ENCODE measurements at regions not wholly inside any gene's neighbourhood (a gene's known extent, or its start where the extent isn't known, plus 50 kb on each side); places are given as distances from the start of the nearest gene placed in this dataset.

DNA sequence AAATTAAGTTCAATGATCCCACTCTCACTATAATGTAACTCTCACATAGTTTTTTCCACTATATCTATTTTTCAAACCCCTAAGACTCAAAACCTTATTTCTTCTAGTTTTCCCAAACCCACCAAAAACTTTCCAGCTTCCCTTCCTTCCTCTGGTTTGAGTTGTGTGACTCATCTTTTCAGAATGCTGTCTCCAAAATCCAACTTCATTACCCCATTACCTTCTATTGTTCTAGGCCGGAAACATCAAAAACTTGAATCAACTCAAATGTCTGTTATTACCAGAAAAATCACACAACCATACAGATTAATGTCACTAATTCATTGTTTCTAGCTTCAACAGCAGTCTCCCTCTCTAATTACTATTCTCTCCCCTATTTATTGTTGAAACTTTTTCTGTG is 1090.3 kb downstream of the HACE1 start:
- no peaks in the 10 kb centered on the region for H3K9me3 Mint-ChIP-seq (ENCODE audit: low read depth)
- H3K27ac Mint-ChIP-seq (ENCODE audit: unreplicated experiment) = no peak overlapping the region
- peaks cover 5% of the 10 kb centered on the region for H3K27me3 Mint-ChIP-seq (ENCODE audit: low read depth)
- H3K4me1 Mint-ChIP-seq (ENCODE audit: low read depth) = no peaks in the 10 kb centered on the region
- TF ChIP-seq, protein P1, sequence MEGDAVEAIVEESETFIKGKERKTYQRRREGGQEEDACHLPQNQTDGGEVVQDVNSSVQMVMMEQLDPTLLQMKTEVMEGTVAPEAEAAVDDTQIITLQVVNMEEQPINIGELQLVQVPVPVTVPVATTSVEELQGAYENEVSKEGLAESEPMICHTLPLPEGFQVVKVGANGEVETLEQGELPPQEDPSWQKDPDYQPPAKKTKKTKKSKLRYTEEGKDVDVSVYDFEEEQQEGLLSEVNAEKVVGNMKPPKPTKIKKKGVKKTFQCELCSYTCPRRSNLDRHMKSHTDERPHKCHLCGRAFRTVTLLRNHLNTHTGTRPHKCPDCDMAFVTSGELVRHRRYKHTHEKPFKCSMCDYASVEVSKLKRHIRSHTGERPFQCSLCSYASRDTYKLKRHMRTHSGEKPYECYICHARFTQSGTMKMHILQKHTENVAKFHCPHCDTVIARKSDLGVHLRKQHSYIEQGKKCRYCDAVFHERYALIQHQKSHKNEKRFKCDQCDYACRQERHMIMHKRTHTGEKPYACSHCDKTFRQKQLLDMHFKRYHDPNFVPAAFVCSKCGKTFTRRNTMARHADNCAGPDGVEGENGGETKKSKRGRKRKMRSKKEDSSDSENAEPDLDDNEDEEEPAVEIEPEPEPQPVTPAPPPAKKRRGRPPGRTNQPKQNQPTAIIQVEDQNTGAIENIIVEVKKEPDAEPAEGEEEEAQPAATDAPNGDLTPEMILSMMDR (IDR thresholded peaks at IDR 0.05) = no peak
- H3K4me3 Mint-ChIP-seq (ENCODE audit: unreplicated experiment) = no peak overlapping the region
- DNase-seq (ENCODE audit: low spot score) = no peak
- no peaks in the 10 kb centered on the region for H3K36me3 Mint-ChIP-seq (ENCODE audit: low read depth)

- no peak overlapping the region for H3K27ac Mint-ChIP-seq (ENCODE audit: unreplicated experiment)
- H3K4me1 Mint-ChIP-seq (ENCODE audit: low read depth) = no peaks in the 10 kb centered on the region
- DNase-seq (ENCODE audit: low spot score) = no peak
- H3K9me3 Mint-ChIP-seq (ENCODE audit: low read depth) = no peaks in the 10 kb centered on the region
- H3K36me3 Mint-ChIP-seq (ENCODE audit: low read depth) = no peaks in the 10 kb centered on the region
- H3K4me3 Mint-ChIP-seq (ENCODE audit: unreplicated experiment) = no peak overlapping the region
- H3K27me3 Mint-ChIP-seq (ENCODE audit: low read depth) = peaks cover 6% of the 10 kb centered on the region
- TF ChIP-seq, protein P1 (IDR thresholded peaks at IDR 0.05) = no peak
Measured at GRCh38 chr6:103750603-103751002, 1109.1 kb downstream of the HACE1 start.

DNA sequence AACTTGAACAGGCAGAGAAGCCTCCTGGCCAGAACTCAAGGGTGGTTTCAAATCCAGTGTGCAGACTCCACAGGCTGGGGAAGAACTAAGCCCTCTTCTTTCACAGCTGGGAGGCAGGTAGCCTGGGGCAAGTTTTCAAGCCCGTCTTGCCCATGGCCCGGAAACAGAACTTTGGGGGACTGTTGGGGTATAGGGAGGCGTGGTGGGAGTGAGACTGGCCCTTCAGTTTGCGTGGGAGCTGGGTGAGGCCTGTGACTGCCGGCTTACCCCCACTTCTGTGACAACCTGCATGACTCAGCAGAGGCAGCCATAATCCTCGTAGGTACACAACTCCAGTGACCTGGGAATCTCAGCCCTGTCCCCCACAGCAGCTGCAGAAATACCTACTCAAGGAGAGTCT is 1125.7 kb downstream of the HACE1 start:
- H3K27me3 Mint-ChIP-seq (ENCODE audit: low read depth) = peaks cover 22% of the 10 kb centered on the region
- H3K4me3 Mint-ChIP-seq (ENCODE audit: unreplicated experiment) = no peak overlapping the region
- H3K27ac Mint-ChIP-seq (ENCODE audit: unreplicated experiment) = no peak overlapping the region
- no peaks in the 10 kb centered on the region for H3K4me1 Mint-ChIP-seq (ENCODE audit: low read depth)
- peak; percentile 24 for DNase-seq (ENCODE audit: low spot score)
- TF ChIP-seq, protein P1 (IDR thresholded peaks at IDR 0.05) = no peak
- H3K9me3 Mint-ChIP-seq (ENCODE audit: low read depth) = no peaks in the 10 kb centered on the region
- H3K36me3 Mint-ChIP-seq (ENCODE audit: low read depth) = no peaks in the 10 kb centered on the region

GRCh38 chr6:103729658-103730057 is 1130.1 kb downstream of the HACE1 start:
- no peaks in the 10 kb centered on the region for H3K36me3 Mint-ChIP-seq (ENCODE audit: low read depth)
- TF ChIP-seq, protein P1 (IDR thresholded peaks at IDR 0.05) = no peak
- DNase-seq (ENCODE audit: low spot score) = no peak
- no peaks in the 10 kb centered on the region for H3K4me1 Mint-ChIP-seq (ENCODE audit: low read depth)
- H3K27me3 Mint-ChIP-seq (ENCODE audit: low read depth) = peaks cover 4% of the 10 kb centered on the region
- no peak overlapping the region for H3K27ac Mint-ChIP-seq (ENCODE audit: unreplicated experiment)
- H3K9me3 Mint-ChIP-seq (ENCODE audit: low read depth) = no peaks in the 10 kb centered on the region
- no peak overlapping the region for H3K4me3 Mint-ChIP-seq (ENCODE audit: unreplicated experiment)

GRCh38 chr6:103723438-103724322 is 1136.0 kb downstream of the HACE1 start:
- H3K27ac Mint-ChIP-seq (ENCODE audit: unreplicated experiment) = no peak overlapping the region
- no peaks in the 10 kb centered on the region for H3K36me3 Mint-ChIP-seq (ENCODE audit: low read depth)
- DNase-seq (ENCODE audit: low spot score) = no peak
- no peak overlapping the region for H3K4me3 Mint-ChIP-seq (ENCODE audit: unreplicated experiment)
- TF ChIP-seq, protein P1 (IDR thresholded peaks at IDR 0.05) = no peak
- H3K9me3 Mint-ChIP-seq (ENCODE audit: low read depth) = no peaks in the 10 kb centered on the region
- no peaks in the 10 kb centered on the region for H3K4me1 Mint-ChIP-seq (ENCODE audit: low read depth)
- peaks cover 2% of the 10 kb centered on the region for H3K27me3 Mint-ChIP-seq (ENCODE audit: low read depth)
